ENCODE measurements at regions not wholly inside any gene's neighbourhood (a gene's known extent, or its start where the extent isn't known, plus 50 kb on each side); places are given as distances from the start of the nearest gene placed in this dataset.

- no peak for TF ChIP-seq CTCF (IDR thresholded peaks at IDR 0.05 in 8 of 11, conservative IDR thresholded peaks at IDR 0.05 in 3 of 11)
- no peak for TF ChIP-seq POLR2A (IDR thresholded peaks at IDR 0.05)
Measured at GRCh38 chr17:54780238-54780637, 120.4 kb upstream of the TOM1L1 start.
